GM21367 (cell line): ENCODE measurements at regions not wholly inside any gene's neighbourhood (a gene's known extent, or its start where the extent isn't known, plus 50 kb on each side); places are given as distances from the start of the nearest gene placed in this dataset.
"Not testable (repeated sequence)": the region's sequence is repeated elsewhere in the genome, so short reads cannot be mapped to it uniquely, and the experiment has no call there.

Experiments
- ATAC-seq: cut with Tn5 transposase; IDR thresholded peaks from one replicate; pipeline ENCODE4 v1.9.1; 2021; ENCODE audit not compliant: unreplicated experiment

DNA sequence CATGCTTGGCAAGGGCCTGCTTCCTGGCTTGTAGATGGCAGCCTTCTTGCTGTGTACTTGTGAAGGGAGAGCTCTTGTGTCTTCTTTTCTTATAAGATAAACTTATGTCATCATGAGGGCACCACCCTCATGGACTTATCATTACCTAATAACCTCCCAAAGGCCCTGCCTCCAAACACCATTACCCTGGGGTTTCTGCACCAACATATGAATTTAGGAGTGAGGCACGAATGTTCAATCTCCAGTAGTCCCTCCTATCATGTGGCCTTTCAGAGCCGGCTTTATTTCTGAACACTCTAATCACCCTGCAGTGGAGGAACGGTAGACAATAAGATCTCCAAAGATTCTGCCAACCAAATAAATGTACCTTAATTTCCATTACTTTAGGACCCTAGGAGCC lies 144.3 kb downstream of the ABCC12 start:
- no peak for ATAC-seq

- ATAC-seq: no peak
These were observed 147.7 kb downstream of the ABCC12 start for GRCh38 chr16:48008011-48008525.

GRCh38 chr16:48004141-48004695 lies 151.6 kb downstream of the ABCC12 start:
- no peak for ATAC-seq

DNA sequence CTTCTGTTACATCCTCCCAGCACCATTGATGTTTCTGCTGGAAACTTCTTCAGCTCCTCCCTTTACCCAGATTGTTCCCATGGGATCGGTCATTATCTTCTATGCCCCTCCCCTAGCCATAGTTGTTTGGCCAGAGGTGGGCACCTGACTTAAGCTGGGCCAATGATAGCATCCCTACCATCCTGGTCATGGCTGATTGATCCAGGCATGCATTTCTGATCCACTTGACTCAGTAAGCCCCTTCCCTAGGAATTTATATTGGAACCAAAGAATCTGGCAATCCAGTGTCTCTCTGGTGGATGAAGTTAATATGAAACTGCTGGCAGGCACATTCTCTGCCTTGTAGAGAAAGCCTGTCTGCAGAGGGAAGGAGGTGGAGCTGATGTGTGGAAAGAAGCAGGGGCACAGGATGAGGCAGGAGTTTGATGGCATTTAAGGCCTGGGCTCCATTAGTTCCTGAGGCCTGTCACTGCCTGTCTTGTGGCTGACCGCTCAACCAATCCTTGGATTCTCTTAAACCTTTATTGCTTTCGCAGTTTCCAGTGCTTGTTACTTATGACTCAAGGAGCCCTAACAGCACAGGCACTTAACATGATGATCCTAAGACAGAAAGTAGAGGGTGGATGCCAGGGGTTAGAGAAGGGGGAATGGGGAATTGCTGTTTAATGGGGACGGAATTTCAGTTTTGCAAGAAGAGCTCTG lies 152.4 kb downstream of the ABCC12 start:
- ATAC-seq: no peak

GRCh38 chr16:48001324-48001895 lies 154.4 kb downstream of the ABCC12 start:
- no peak for ATAC-seq

DNA sequence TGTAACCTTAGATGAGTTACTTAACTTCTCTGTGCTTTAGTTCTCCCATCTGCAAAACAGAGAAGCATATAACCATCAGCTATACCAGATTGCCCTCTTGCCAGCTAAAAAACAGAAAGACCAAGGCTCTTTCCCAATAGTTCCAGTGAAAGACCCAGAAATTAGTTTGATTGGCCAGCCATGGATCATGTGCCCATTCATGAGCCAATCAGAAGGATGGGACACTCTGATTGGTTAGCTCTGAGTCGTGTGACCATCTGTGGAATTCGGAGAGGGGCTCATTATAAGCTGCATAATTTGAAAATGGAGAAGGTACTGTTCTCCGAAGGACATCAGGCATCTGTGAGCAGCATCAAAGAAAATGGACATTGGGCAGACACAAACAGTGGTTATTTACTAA lies 155.2 kb downstream of the ABCC12 start:
- ATAC-seq: no peak

GRCh38 chr16:47999595-47999994 lies 156.2 kb downstream of the ABCC12 start:
- ATAC-seq: no peak

DNA sequence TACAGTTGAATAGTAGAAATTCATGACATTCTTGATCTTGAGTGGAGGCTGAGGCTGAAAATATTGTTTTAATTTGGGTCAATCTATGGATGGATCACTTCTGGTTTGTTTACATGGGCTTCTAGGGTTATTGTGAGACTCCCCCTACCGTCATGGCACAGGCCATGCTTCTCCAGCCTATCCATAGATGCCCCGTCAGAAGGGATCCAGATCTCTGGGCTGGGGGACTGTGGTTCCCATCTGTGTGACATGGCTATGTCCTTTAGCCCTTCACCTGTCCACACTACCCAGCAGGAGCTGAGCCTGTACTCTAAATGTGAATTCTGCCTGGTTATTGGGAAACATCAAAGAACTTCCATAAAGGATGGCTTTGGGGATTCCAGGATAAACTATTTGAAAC lies 160.4 kb downstream of the ABCC12 start:
- ATAC-seq: no peak

- no peak for ATAC-seq
These were observed 164.3 kb downstream of the ABCC12 start for GRCh38 chr16:47991491-47991890.

- no peak for ATAC-seq
These were observed 165.1 kb downstream of the ABCC12 start for GRCh38 chr16:47990676-47991075.

DNA sequence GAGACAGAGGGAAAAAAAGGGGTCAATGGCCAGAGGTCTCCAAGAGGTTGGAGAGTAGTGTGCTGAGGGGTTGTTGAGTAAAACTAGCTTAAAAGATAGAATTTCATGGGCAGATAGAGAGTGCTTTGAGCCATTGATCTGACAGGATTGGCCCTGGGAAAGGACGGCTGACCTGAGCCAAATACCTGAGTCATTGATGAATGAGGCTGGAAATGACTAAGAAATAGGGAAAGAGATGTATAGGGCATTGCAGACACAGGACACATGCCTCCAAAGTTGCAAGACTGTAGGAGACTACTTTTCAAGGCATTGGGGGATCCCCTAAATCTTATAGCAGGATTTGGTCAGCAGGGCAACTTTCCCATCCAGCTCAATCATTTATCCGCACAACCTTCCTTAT lies 168.7 kb downstream of the ABCC12 start:
- no peak for ATAC-seq

DNA sequence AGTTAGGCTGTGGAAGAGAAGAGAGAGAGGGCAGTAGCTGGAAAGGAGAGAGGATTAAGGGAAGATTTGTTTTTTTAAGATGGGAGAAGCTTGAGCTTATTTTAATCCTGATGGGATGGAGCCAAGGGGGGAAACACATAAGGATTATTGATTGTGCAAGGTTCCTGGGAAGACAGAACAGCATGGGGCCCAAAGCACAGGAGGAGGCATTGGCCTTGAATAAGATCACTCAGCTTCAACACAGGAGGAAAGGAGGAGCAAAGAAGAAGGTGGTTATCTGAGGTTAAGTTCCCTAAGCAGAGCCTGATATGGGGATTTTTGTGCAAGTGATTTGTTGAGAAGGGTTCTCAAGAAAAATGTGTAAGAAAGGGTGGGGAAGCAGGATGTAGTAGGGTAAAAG lies 169.8 kb downstream of the ABCC12 start:
- ATAC-seq: no peak

- no peak for ATAC-seq
These were observed 171.1 kb downstream of the ABCC12 start for GRCh38 chr16:47984669-47985068.

DNA sequence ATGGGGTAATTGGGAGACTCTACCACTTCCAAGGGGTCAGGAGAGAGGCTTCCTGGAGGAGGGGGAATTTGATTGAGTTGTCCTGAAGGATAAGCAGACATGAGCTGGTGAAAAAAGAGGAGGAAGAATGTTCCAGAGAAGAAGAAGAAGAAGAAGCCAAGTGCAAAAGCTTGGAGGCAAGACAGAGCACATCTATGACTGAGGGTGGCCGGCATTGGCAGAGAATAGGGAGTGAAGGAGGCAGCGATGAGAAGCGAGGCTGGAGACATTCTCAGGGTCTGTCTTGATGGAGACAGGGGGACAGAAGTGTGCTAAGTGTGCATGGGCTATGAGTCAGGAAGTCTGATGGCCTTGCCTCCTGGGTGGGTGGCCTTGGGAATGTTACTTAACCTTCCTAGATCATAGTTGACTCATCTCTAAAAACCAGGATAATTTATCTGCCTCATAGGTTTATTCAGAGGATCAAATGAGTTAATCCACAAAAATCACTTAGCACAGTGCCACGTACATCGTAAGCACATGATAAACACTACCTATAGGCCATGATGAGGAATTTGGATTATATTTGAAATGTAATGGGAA lies 171.7 kb downstream of the ABCC12 start:
- no peak for ATAC-seq

DNA sequence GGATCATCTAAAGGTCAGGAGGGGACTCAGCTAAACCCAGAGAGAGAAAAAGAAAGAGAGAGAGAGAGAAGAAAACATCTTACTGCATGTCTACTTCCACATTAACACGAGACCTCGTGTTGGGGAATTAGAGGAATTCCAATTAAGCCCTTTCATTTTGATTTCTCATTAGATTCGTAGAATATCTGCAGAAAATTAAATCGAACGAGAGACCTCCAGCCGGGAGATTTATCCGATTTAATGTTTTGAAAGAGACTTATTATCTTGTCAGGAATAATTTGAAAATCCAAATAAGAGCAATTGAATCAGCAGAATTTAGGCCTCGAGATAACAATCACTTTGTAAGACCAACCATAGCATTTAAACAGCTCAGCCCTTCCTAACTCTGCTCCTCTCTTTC lies 175.6 kb downstream of the ABCC12 start:
- ATAC-seq: no peak

DNA sequence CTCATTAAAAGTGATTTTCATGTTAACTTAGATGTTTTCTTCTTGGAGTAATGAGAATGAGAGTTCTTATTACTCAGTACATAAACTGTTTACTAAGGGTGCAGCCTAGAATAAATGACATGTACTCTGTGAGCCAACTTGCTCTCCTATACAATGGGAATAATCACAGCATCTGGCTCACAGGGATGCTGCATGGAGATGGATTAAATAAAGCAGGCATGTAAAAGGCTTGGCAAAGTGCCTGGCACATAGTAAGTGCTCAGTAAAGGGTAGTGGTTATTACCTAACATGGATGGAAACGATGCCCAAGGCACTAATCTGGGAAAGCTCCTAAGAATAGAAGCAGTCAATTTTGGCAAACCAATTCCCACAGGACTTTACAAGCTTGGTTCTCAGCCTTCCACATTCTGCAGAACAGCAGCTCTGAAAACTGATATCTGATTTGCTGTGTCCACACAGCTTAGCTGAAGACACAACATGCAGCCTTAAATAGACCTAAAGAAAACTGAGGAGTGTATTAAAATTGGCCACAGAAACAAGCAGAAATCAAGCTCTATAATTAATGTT lies 176.1 kb downstream of the ABCC12 start:
- ATAC-seq: no peak

GRCh38 chr16:47979164-47979520 lies 176.7 kb downstream of the ABCC12 start:
- no peak for ATAC-seq

GRCh38 chr16:47978491-47979163 lies 177.2 kb downstream of the ABCC12 start:
- no peak for ATAC-seq

DNA sequence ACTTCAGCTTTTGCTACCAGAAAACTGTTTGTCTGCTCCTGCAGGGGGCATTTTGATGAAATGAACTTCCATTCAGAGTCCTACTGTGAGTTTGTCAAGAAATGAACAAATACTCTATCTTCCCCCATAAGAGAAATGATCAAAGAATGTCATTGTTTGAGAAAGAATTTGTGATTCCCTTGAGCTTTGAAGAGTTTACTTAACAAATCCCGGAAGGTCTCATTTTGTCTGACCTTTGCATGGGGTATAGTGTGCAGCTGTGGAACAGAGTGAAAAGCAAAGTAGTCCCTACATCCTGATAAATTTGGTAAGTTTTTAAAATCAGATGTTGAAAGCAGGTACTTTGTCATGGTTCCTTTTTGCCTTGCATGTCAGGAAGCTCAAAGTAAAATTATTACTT lies 178.0 kb downstream of the ABCC12 start:
- no peak for ATAC-seq

DNA sequence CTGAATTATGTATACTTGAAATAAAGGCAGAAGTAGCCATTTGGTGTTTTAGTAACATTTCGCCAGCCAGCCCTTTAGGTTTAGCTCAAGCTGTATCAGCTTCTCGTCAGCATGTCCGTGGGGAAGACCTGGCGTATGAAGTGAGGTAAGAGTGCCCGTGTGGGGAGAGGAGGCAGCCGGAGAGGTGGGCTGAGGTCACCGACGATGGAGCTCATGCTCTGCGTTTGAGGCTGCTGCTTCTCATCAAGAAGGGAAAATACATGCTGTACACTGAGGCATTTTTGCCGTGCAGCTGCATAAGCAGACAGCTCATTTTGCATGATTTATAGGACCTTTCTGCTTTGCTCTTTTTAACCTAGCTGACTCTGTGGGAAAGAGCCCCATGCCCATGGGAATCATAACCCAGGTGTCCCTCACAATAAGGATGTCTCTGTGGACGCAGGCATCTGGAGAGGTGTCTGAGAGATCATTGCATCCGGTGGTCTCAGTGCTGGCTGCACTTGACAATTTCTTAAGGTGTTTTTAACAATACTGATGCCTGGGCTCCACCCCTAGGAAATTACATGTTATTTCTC lies 179.1 kb downstream of the ABCC12 start:
- no peak for ATAC-seq

- not testable (repeated sequence) for ATAC-seq
These were observed 180.8 kb downstream of the ABCC12 start for GRCh38 chr16:47974971-47975370.
